ENCODE measurements at regions not wholly inside any gene's neighbourhood (a gene's known extent, or its start where the extent isn't known, plus 50 kb on each side); places are given as distances from the start of the nearest gene placed in this dataset.

- ChIA-PET CTCF (no interaction called here), POLR2A (ENCODE audit: low non-redundant PET) (no interaction called here)
- DNase-seq (ENCODE audit: low spot score) = no peak
- Histone ChIP-seq H3K4me1 (ENCODE audit: insufficient read depth, low read length, poor library complexity, severe bottlenecking) (no peaks in the 10 kb centered on the region), H3K36me3 (ENCODE audit: insufficient read depth, low read length, poor library complexity, severe bottlenecking) (no peaks in the 10 kb centered on the region), H3K27ac (ENCODE audit: low read depth, low read length, poor library complexity, severe bottlenecking) (no peak overlapping the region), H3K27me3 (replicated peaks; ENCODE audit: insufficient read depth, low read depth, low read length, poor library complexity) (no peaks in the 10 kb centered on the region), H3K9me3 (ENCODE audit: low read depth, low read length, poor library complexity, severe bottlenecking) (no peaks in the 10 kb centered on the region), H3K4me3 (ENCODE audit: low read depth, low read length, poor library complexity, severe bottlenecking) (no peak overlapping the region)
- intact Hi-C loops (cut with micrococcal nuclease; ENCODE audit: unreplicated experiment) = no loop called here
- TF ChIP-seq CTCF (conservative IDR thresholded peaks at IDR 0.05; ENCODE audit: low read depth, low read length) = no peak
- no peak for TF ChIP-seq EZH2 (IDR thresholded peaks at IDR 0.05; ENCODE audit: borderline replicate concordance, low read depth, low read length, poor library complexity, severe bottlenecking)
- no TSS peak for BruUV-seq (replicated peaks)
These were observed 1009.9 kb upstream of the SEMA6D start for GRCh38 chr15:46707452-46707851.

- ChIA-PET POLR2A (ENCODE audit: low non-redundant PET) (no interaction called here), CTCF (no interaction called here)
- intact Hi-C loops (cut with micrococcal nuclease; ENCODE audit: unreplicated experiment) = no loop called here
These were observed 1009.1 kb upstream of the SEMA6D start for GRCh38 chr15:46708226-46708625.

GRCh38 chr15:46709460-46710083 lies 1007.7 kb upstream of the SEMA6D start:
- Histone ChIP-seq H3K9me3 (ENCODE audit: low read depth, low read length, poor library complexity, severe bottlenecking) (no peaks in the 10 kb centered on the region), H3K27me3 (replicated peaks; ENCODE audit: insufficient read depth, low read depth, low read length, poor library complexity) (no peaks in the 10 kb centered on the region), H3K4me3 (ENCODE audit: low read depth, low read length, poor library complexity, severe bottlenecking) (no peak overlapping the region), H3K27ac (ENCODE audit: low read depth, low read length, poor library complexity, severe bottlenecking) (no peak overlapping the region), H3K36me3 (ENCODE audit: insufficient read depth, low read length, poor library complexity, severe bottlenecking) (no peaks in the 10 kb centered on the region), H3K4me1 (ENCODE audit: insufficient read depth, low read length, poor library complexity, severe bottlenecking) (no peaks in the 10 kb centered on the region)
- DNase-seq (ENCODE audit: low spot score) = no peak
- BruUV-seq (replicated peaks) = no TSS peak
- ChIA-PET CTCF (no interaction called here), POLR2A (ENCODE audit: low non-redundant PET) (no interaction called here)
- no peak for TF ChIP-seq EZH2 (IDR thresholded peaks at IDR 0.05; ENCODE audit: borderline replicate concordance, low read depth, low read length, poor library complexity, severe bottlenecking)
- TF ChIP-seq CTCF (conservative IDR thresholded peaks at IDR 0.05; ENCODE audit: low read depth, low read length) = no peak
- intact Hi-C loops (cut with micrococcal nuclease; ENCODE audit: unreplicated experiment) = no loop called here

More at GRCh38 chr15:46708226-46708625, 1009.1 kb upstream of the SEMA6D start:
- no peaks in the 10 kb centered on the region for H3K4me1 ChIP-seq (ENCODE audit: insufficient read depth, low read length, poor library complexity, severe bottlenecking)
- H3K36me3 ChIP-seq (ENCODE audit: insufficient read depth, low read length, poor library complexity, severe bottlenecking) = no peaks in the 10 kb centered on the region
- no peak for TF ChIP-seq CTCF (conservative IDR thresholded peaks at IDR 0.05; ENCODE audit: low read depth, low read length)
- no peak for TF ChIP-seq EZH2 (IDR thresholded peaks at IDR 0.05; ENCODE audit: borderline replicate concordance, low read depth, low read length, poor library complexity, severe bottlenecking)
- H3K27me3 ChIP-seq (replicated peaks; ENCODE audit: insufficient read depth, low read depth, low read length, poor library complexity) = no peaks in the 10 kb centered on the region
- no peak for DNase-seq (ENCODE audit: low spot score)
- no peak overlapping the region for H3K27ac ChIP-seq (ENCODE audit: low read depth, low read length, poor library complexity, severe bottlenecking)
- no peak overlapping the region for H3K4me3 ChIP-seq (ENCODE audit: low read depth, low read length, poor library complexity, severe bottlenecking)
- no peaks in the 10 kb centered on the region for H3K9me3 ChIP-seq (ENCODE audit: low read depth, low read length, poor library complexity, severe bottlenecking)
- BruUV-seq (replicated peaks) = no TSS peak
